ENCODE measurements at regions not wholly inside any gene's neighbourhood (a gene's known extent, or its start where the extent isn't known, plus 50 kb on each side); places are given as distances from the start of the nearest gene placed in this dataset.

DNA sequence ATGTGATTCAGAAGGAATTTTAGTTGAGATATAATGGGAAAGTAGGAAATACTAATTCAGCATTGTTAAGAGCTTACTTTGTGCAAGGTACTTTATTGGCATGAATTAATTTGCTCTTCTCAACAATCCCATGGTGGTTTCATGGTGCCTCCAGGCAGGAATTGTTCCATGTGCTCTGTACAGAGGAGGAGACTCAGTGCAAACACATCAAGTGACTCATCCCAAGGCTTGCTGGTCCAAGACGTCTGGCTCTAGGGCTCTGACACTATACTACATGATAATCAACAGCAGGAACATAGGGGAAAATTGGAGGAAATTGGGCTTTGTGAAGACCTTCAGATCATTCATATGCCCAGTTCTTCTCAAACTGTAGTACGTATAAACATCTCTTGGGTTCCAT lies 66.5 kb upstream of the PRKG1 start:
- TF ChIP-seq, protein P1, sequence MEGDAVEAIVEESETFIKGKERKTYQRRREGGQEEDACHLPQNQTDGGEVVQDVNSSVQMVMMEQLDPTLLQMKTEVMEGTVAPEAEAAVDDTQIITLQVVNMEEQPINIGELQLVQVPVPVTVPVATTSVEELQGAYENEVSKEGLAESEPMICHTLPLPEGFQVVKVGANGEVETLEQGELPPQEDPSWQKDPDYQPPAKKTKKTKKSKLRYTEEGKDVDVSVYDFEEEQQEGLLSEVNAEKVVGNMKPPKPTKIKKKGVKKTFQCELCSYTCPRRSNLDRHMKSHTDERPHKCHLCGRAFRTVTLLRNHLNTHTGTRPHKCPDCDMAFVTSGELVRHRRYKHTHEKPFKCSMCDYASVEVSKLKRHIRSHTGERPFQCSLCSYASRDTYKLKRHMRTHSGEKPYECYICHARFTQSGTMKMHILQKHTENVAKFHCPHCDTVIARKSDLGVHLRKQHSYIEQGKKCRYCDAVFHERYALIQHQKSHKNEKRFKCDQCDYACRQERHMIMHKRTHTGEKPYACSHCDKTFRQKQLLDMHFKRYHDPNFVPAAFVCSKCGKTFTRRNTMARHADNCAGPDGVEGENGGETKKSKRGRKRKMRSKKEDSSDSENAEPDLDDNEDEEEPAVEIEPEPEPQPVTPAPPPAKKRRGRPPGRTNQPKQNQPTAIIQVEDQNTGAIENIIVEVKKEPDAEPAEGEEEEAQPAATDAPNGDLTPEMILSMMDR (conservative IDR thresholded peaks at IDR 0.05; ENCODE audit: low read depth, low read length), result no peak
- TF ChIP-seq SMC3 (IDR thresholded peaks at IDR 0.05; ENCODE audit: low read depth, low read length), result no peak
- TF ChIP-seq POLR2A (IDR thresholded peaks at IDR 0.05; ENCODE audit: low read depth, low read length), result no peak
- no peak for TF ChIP-seq NFE2L2 (IDR thresholded peaks at IDR 0.05; ENCODE audit: low read depth, low read length)
- TF ChIP-seq RFX5 (IDR thresholded peaks at IDR 0.05; ENCODE audit: low read depth, low read length), result no peak
- TF ChIP-seq FOS (IDR thresholded peaks at IDR 0.05; ENCODE audit: low read depth, low read length), result peak; percentile 35; the same call in 1 of the 2 replicates
- TF ChIP-seq MXI1 (IDR thresholded peaks at IDR 0.05; ENCODE audit: borderline replicate concordance, low read depth, low read length), result 0 out of 2 replicates have a peak, but pooled peaks have one; percentile 42
- TF ChIP-seq, protein P2, sequence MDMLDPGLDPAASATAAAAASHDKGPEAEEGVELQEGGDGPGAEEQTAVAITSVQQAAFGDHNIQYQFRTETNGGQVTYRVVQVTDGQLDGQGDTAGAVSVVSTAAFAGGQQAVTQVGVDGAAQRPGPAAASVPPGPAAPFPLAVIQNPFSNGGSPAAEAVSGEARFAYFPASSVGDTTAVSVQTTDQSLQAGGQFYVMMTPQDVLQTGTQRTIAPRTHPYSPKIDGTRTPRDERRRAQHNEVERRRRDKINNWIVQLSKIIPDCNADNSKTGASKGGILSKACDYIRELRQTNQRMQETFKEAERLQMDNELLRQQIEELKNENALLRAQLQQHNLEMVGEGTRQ (IDR thresholded peaks at IDR 0.05; ENCODE audit: low read depth, low read length), result no peak

Data from IMR-90 (cell line).